ENCODE measurements at regions not wholly inside any gene's neighbourhood (a gene's known extent, or its start where the extent isn't known, plus 50 kb on each side); places are given as distances from the start of the nearest gene placed in this dataset.

DNA sequence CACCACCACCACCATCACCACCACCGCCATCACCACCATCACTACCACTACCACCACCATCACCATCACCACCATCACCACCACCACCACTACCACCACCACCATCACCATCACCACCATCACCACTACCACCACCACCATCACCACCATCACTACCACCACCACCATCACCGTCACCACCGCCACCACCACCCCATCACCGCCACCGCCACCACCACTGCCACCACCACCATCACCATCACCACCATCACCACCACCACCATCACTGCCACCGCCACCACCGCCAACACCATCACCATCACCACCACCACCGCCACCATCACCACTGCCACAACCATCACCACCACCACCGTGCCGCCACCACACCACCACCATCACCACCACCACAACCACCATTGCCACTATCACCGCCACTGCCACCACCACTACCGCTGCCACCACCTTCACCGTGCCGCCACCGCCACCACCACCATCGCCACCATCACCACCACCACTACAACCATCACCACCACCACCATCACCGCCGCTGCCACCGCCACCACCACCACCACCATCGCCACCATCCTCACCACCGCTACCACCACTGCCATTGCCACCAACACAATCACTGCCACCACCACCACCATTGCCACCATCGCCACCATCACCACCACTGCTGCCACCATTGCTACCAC, 1511.3 kb upstream of the AGA start:
- TF ChIP-seq POLR2A (IDR thresholded peaks at IDR 0.05) (no peak), POLR2AphosphoS5 (IDR thresholded peaks at IDR 0.05) (no peak)
- TF ChIP-seq, protein P1, sequence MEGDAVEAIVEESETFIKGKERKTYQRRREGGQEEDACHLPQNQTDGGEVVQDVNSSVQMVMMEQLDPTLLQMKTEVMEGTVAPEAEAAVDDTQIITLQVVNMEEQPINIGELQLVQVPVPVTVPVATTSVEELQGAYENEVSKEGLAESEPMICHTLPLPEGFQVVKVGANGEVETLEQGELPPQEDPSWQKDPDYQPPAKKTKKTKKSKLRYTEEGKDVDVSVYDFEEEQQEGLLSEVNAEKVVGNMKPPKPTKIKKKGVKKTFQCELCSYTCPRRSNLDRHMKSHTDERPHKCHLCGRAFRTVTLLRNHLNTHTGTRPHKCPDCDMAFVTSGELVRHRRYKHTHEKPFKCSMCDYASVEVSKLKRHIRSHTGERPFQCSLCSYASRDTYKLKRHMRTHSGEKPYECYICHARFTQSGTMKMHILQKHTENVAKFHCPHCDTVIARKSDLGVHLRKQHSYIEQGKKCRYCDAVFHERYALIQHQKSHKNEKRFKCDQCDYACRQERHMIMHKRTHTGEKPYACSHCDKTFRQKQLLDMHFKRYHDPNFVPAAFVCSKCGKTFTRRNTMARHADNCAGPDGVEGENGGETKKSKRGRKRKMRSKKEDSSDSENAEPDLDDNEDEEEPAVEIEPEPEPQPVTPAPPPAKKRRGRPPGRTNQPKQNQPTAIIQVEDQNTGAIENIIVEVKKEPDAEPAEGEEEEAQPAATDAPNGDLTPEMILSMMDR (IDR thresholded peaks at IDR 0.05 in 8 of 11, conservative IDR thresholded peaks at IDR 0.05 in 3 of 11) = no peak
